ENCODE measurements at regions not wholly inside any gene's neighbourhood (a gene's known extent, or its start where the extent isn't known, plus 50 kb on each side); places are given as distances from the start of the nearest gene placed in this dataset.

DNA sequence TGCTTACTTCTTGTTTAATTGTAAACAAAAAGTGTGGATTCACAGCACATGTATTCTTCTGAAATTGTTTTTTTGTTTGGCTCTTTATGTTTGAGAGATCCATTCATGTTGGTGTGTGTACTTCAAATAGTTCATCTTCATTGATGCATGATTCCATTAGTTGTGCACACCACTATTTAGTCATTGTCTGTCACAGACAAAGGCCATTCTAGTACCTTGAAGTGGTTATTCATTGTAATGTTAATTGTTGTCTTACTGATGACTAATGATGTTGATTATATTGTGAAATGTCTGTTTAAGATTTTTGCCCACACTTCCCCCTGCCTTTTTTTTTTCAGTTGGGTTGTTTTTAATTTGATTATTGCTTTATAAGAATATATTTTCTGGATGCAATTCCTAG lies 391.3 kb downstream of the DIRAS2 start (continued):
- TF ChIP-seq, protein P1, sequence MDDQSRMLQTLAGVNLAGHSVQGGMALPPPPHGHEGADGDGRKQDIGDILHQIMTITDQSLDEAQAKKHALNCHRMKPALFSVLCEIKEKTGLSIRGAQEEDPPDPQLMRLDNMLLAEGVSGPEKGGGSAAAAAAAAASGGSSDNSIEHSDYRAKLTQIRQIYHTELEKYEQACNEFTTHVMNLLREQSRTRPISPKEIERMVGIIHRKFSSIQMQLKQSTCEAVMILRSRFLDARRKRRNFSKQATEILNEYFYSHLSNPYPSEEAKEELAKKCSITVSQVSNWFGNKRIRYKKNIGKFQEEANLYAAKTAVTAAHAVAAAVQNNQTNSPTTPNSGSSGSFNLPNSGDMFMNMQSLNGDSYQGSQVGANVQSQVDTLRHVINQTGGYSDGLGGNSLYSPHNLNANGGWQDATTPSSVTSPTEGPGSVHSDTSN (IDR thresholded peaks at IDR 0.05), result no peak
- TF ChIP-seq TEAD4 (IDR thresholded peaks at IDR 0.05; ENCODE audit: borderline replicate concordance, insufficient read depth), result no peak
- TF ChIP-seq TCF12 (IDR thresholded peaks at IDR 0.05), result no peak
- no peak for TF ChIP-seq GABPA (IDR thresholded peaks at IDR 0.05; ENCODE audit: low read depth)
- no peak for TF ChIP-seq GATA2 (CRISPR knock-in tag; IDR thresholded peaks at IDR 0.05)
- no peak for TF ChIP-seq SIN3A (IDR thresholded peaks at IDR 0.05; ENCODE audit: borderline replicate concordance, low read depth, low read length)

DNA sequence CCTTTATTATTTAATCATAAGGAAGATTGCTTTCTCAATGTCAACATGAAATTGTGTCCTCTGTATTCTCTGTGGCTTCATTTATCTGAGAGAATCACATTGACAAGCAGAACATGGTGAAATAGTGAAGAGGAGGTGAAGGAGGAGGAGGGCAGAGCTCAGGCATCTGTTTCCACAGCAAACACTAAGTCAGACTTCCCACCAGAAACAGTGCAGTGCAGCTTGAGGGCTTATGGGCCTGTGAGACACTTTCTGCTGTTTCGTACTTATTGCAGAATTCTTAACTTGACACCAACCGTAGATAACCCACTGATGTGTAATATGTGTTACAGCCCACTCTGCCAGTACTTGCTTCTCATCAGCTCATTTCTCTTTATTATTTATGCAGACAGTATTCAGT lies 386.3 kb downstream of the DIRAS2 start:
- TF ChIP-seq TEAD4 (IDR thresholded peaks at IDR 0.05; ENCODE audit: borderline replicate concordance, insufficient read depth), result no peak
- TF ChIP-seq SIN3A (IDR thresholded peaks at IDR 0.05; ENCODE audit: borderline replicate concordance, low read depth, low read length), result no peak
- no peak for TF ChIP-seq JUND (IDR thresholded peaks at IDR 0.05)
- no peak for TF ChIP-seq YY1 (IDR thresholded peaks at IDR 0.05; ENCODE audit: low read depth)
- TF ChIP-seq, protein P2, sequence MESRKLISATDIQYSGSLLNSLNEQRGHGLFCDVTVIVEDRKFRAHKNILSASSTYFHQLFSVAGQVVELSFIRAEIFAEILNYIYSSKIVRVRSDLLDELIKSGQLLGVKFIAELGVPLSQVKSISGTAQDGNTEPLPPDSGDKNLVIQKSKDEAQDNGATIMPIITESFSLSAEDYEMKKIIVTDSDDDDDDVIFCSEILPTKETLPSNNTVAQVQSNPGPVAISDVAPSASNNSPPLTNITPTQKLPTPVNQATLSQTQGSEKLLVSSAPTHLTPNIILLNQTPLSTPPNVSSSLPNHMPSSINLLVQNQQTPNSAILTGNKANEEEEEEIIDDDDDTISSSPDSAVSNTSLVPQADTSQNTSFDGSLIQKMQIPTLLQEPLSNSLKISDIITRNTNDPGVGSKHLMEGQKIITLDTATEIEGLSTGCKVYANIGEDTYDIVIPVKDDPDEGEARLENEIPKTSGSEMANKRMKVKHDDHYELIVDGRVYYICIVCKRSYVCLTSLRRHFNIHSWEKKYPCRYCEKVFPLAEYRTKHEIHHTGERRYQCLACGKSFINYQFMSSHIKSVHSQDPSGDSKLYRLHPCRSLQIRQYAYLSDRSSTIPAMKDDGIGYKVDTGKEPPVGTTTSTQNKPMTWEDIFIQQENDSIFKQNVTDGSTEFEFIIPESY (IDR thresholded peaks at IDR 0.05; ENCODE audit: borderline replicate concordance, low read depth), result no peak
- no peak for TF ChIP-seq TAF1 (IDR thresholded peaks at IDR 0.05; ENCODE audit: borderline replicate concordance, low read depth, low read length)
- no peak for TF ChIP-seq SMC3 (IDR thresholded peaks at IDR 0.05; ENCODE audit: low read depth, low read length)
- no peak for TF ChIP-seq EZH2phosphoT487 (IDR thresholded peaks at IDR 0.05; ENCODE audit: borderline replicate concordance, low read depth)
- TF ChIP-seq, protein P3, sequence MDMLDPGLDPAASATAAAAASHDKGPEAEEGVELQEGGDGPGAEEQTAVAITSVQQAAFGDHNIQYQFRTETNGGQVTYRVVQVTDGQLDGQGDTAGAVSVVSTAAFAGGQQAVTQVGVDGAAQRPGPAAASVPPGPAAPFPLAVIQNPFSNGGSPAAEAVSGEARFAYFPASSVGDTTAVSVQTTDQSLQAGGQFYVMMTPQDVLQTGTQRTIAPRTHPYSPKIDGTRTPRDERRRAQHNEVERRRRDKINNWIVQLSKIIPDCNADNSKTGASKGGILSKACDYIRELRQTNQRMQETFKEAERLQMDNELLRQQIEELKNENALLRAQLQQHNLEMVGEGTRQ (IDR thresholded peaks at IDR 0.05; ENCODE audit: borderline replicate concordance, low read depth, low read length), result no peak
- TF ChIP-seq GABPA (IDR thresholded peaks at IDR 0.05; ENCODE audit: low read depth), result no peak
- Histone ChIP-seq H3K9me2 (no peaks in the 10 kb centered on the region), H3K36me3 (replicated peaks in 1 of 2; ENCODE audit: control insufficient read depth in 1 of 2, insufficient read depth in 2 of 2, low read length in 1 of 2) (no peaks in the 10 kb centered on the region), H2AFZ (ENCODE audit: low read depth) (no peak overlapping the region), H3K27ac (ENCODE audit: low read depth in 2 of 2, low read length in 1 of 2) (no peak overlapping the region), H3K79me2 (ENCODE audit: insufficient read depth) (no peaks in the 10 kb centered on the region), H3K4me1 (ENCODE audit: control insufficient read depth in 1 of 2, insufficient read depth in 2 of 2, low read depth in 1 of 2, low read length in 1 of 2) (no peaks in the 10 kb centered on the region; a peak in 1 of 4 replicates), H3K9me3 (no peaks in the 10 kb centered on the region; the same call in 1 of the 2 replicates), H3K9ac (no peak overlapping the region), H3K27me3 (ENCODE audit: insufficient read depth) (no peaks in the 10 kb centered on the region), H3K4me2 (no peak overlapping the region), H4K20me1 (ENCODE audit: insufficient read depth) (no peaks in the 10 kb centered on the region), H3K4me3 (ENCODE audit: low read depth in 2 of 2, low read length in 1 of 2) (no peak overlapping the region), H3F3A (replicated peaks; ENCODE audit: insufficient read depth) (no peaks in the 10 kb centered on the region)
- no peak for DNase-seq
- 28% methylated on average over 2 of the region's 2 CpGs for WGBS (ENCODE audit: low lambda C conversion rate)
- CTCF ChIA-PET, result interaction anchor here (0.6 to 1.0 kb wide), 2 partner anchors 10 to 486 kb away, joined by 3 read pairs; no protein-coding TSS in a partner anchor
- POLR2A ChIA-PET, result no interaction called here

Measured in SK-N-SH (cell line).